Neuronal stem cell (in vitro differentiated cells): ENCODE measurements at regions not wholly inside any gene's neighbourhood (a gene's known extent, or its start where the extent isn't known, plus 50 kb on each side); places are given as distances from the start of the nearest gene placed in this dataset.

Source experiments
- DNase-seq: peaks from one replicate; pipeline ENCODE4 v3.0.0-alpha.2; 2013; ENCODE audit warnings: low spot score
- H2AFZ ChIP-seq: one replicate; pipeline ENCODE4 v1.6.1; 2013; ENCODE audit warnings: mild to moderate bottlenecking, low read length, inconsistent platforms
- H2AK5ac ChIP-seq: 2 replicates; pipeline ENCODE4 v1.6.1; 2013; ENCODE audit warnings: low read depth, mild to moderate bottlenecking, inconsistent platforms, low read length, moderate library complexity, mixed read lengths
- H2BK120ac ChIP-seq: 2 replicates; pipeline ENCODE4 v1.6.1; 2013; ENCODE audit warnings: low read depth, mild to moderate bottlenecking, inconsistent platforms, low read length, moderate library complexity, mixed read lengths
- H2BK12ac ChIP-seq: one replicate; pipeline ENCODE4 v1.6.1; 2013; ENCODE audit warnings: low read length, inconsistent platforms
- H2BK15ac ChIP-seq: 2 replicates; pipeline ENCODE4 v1.6.1; 2013; ENCODE audit warnings: mild to moderate bottlenecking, low read length, inconsistent platforms, mixed read lengths
- H2BK5ac ChIP-seq: one replicate; pipeline ENCODE4 v1.6.1; 2013; ENCODE audit warnings: inconsistent platforms, mild to moderate bottlenecking, low read length, moderate library complexity
- H3K14ac ChIP-seq: one replicate; pipeline ENCODE4 v1.6.1; 2013; ENCODE audit warnings: low read length, inconsistent platforms
- H3K18ac ChIP-seq: 2 replicates; pipeline ENCODE4 v1.6.1; 2013; ENCODE audit warnings: low read length, inconsistent platforms
- H3K23ac ChIP-seq: 2 replicates; pipeline ENCODE4 v1.6.1; 2013; ENCODE audit warnings: low read depth, mild to moderate bottlenecking, mixed read lengths, low read length, inconsistent platforms; ENCODE audit not compliant: poor library complexity
- H3K27ac ChIP-seq: replicated peaks from 3 replicates; pipeline ENCODE4 v1.5.1; 2013; ENCODE audit warnings: low read length, inconsistent platforms
- H3K27me3 ChIP-seq, 3 experiments: 2 replicates each; pipeline ENCODE4 v1.6.1; 2013; ENCODE audit warnings: low read length in 3 of 3, mild to moderate bottlenecking in 2 of 3, inconsistent platforms in 1 of 3, low read depth in 1 of 3, mixed read lengths in 1 of 3, moderate library complexity in 1 of 3; ENCODE audit not compliant: control insufficient read depth in 3 of 3, insufficient read depth in 3 of 3
- H3K36me3 ChIP-seq, 2 donors: replicated peaks in 1 of 2; 2 replicates each; pipeline ENCODE4 v1.6.1; 2013; ENCODE audit warnings: low read length in 2 of 2; ENCODE audit not compliant: control insufficient read depth in 2 of 2, insufficient read depth in 2 of 2
- H3K4ac ChIP-seq: 2 replicates; pipeline ENCODE4 v1.6.1; 2013; ENCODE audit warnings: inconsistent platforms, mild to moderate bottlenecking, low read length, moderate library complexity
- H3K4me1 ChIP-seq, 2 donors: 1 replicate in 1 of 2; 2 replicates in 1 of 2; pipeline ENCODE4 v1.6.1; 2013; ENCODE audit warnings: low read length in 2 of 2, low read depth in 1 of 2; ENCODE audit not compliant: control insufficient read depth in 2 of 2, insufficient read depth in 1 of 2
- H3K4me2 ChIP-seq: one replicate; pipeline ENCODE4 v1.6.1; 2013; ENCODE audit warnings: mild to moderate bottlenecking, low read length, inconsistent platforms; ENCODE audit not compliant: insufficient read depth, poor library complexity, severe bottlenecking
- H3K4me3 ChIP-seq, 2 donors: 2 replicates each; pipeline ENCODE4 v1.5.1; 2013; ENCODE audit warnings: low read length in 2 of 2, mild to moderate bottlenecking in 2 of 2, inconsistent platforms in 1 of 2, moderate library complexity in 1 of 2
- H3K79me1 ChIP-seq: one replicate; pipeline ENCODE4 v1.6.1; 2013; ENCODE audit warnings: low read depth, mild to moderate bottlenecking, inconsistent platforms, low read length, moderate library complexity
- H3K9ac ChIP-seq: one replicate; pipeline ENCODE4 v1.6.1; 2013; ENCODE audit warnings: mild to moderate bottlenecking, low read depth, low read length, inconsistent platforms; ENCODE audit not compliant: poor library complexity
- H3K9me3 ChIP-seq, 2 donors: replicated peaks in 1 of 2; 2 replicates each; pipeline versions ENCODE3 to v1.6.1; 2013; ENCODE audit warnings: low read length in 2 of 2, mild to moderate bottlenecking in 2 of 2, inconsistent platforms in 1 of 2, low read depth in 1 of 2, mixed read lengths in 1 of 2, moderate library complexity in 1 of 2; ENCODE audit not compliant: control insufficient read depth in 2 of 2, insufficient read depth in 1 of 2
- H4K8ac ChIP-seq: one replicate; pipeline ENCODE4 v1.6.1; 2013; ENCODE audit warnings: low read depth, mild to moderate bottlenecking, inconsistent platforms, low read length, moderate library complexity
- H4K91ac ChIP-seq: one replicate; pipeline ENCODE4 v1.6.1; 2013; ENCODE audit warnings: low read length, low read depth, mild to moderate bottlenecking, inconsistent platforms; ENCODE audit not compliant: poor library complexity
- WGBS, 2 donors: extraction: QIAGEN DNeasy Blood & Tissue Kit; methylation state at CpG; one replicate each; pipeline ENCODE4 v1.1.7; 2013; ENCODE audit warnings: missing lambda C conversion rate in 2 of 2, mixed read lengths in 1 of 2; ENCODE audit not compliant: insufficient read length in 2 of 2, insufficient replicate concordance in 1 of 2; ENCODE audit errors: extremely low coverage in 2 of 2; 5-methylcytosine and 5-hydroxymethylcytosine counted together

DNA sequence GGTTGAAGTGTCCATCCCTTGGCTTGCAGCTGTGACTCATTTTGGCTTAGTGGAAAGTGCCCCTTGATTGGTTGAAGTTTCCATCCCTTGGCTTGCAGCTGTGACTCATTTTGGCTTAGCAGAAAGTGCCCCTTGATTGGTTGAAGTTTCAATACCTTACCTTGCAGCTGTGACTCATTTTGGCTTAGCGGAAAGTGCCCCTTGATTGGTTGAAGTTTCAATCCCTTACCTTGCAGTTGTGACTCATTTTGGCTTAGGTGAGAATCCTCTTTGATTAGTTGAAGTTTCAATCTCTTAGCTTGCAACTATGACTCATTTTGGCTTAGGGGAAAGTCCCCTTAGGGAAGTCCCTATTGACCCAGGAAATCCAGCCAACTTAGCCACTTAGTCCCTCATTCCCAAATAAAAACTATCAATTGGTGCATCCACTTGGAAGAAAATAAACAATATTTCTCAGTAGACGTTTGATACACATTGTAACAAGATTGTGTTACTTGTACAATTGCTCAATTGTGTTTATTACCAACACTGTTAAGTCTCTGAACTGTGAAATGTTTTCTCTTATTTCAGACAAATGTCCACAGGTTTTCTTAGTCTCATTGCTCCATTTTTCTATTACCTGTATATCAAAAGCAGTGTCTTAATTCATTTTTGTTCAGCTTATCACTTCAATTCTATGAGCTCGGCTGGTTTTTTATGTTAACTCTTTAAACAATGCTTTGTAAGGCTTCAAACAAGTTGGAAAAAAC, 2308.8 kb upstream of the ACO1 start:
- no peak overlapping the region for H3K4ac ChIP-seq
- no CpG with 5 or more reads among the region's 3 CpGs for WGBS, 2 donors

DNA sequence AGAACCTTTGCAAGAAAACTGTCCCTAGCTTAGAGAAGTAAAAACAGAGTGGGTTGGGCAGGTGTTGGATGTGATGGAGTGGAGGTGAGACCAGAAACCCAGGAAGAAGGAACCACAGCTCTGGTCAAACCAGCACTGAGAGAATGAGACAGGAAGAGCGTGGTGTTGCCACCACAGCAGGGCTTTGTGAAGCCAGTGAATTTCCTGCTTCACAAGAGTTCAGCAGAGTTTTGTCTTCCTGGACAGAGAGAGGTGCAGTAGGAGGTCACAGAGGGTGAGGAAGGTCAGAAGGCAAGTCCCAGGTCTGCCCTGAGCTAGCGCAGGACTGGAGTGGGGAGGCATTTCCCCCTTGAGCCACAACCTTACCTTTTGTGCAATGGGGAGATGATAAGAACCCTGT, 2306.2 kb upstream of the ACO1 start:
- Histone ChIP-seq H2BK12ac (no peak overlapping the region), H2BK120ac (no peak overlapping the region)
- WGBS, 2 donors: no CpG with 5 or more reads among the region's 2 CpGs

More for the DNA sequence above, 2308.8 kb upstream of the ACO1 start:
- no peaks in the 10 kb centered on the region for H3K4me1 ChIP-seq
- no peak overlapping the region for H3K23ac ChIP-seq
- H2AK5ac ChIP-seq: no peak overlapping the region
- no peak overlapping the region for H3K4me2 ChIP-seq
- H4K8ac ChIP-seq: no peak overlapping the region
- H3K27ac ChIP-seq: no peak overlapping the region
- no peaks in the 10 kb centered on the region for H3K27me3 ChIP-seq
- H4K91ac ChIP-seq: no peak overlapping the region
- H3K4me3 ChIP-seq: no peak overlapping the region
- H3K36me3 ChIP-seq: no peaks in the 10 kb centered on the region
- H2BK12ac ChIP-seq: no peak overlapping the region
- no peak for DNase-seq
- H3K18ac ChIP-seq: no peak overlapping the region
- no peak overlapping the region for H3K9ac ChIP-seq
- H3K14ac ChIP-seq: no peak overlapping the region
- no peak overlapping the region for H2BK5ac ChIP-seq
- no peaks in the 10 kb centered on the region for H3K79me1 ChIP-seq
- no peak overlapping the region for H2BK120ac ChIP-seq
- no peak overlapping the region for H2BK15ac ChIP-seq
- no peaks in the 10 kb centered on the region for H3K9me3 ChIP-seq
- peak overlapping the region; percentile 3 for H2AFZ ChIP-seq

DNA sequence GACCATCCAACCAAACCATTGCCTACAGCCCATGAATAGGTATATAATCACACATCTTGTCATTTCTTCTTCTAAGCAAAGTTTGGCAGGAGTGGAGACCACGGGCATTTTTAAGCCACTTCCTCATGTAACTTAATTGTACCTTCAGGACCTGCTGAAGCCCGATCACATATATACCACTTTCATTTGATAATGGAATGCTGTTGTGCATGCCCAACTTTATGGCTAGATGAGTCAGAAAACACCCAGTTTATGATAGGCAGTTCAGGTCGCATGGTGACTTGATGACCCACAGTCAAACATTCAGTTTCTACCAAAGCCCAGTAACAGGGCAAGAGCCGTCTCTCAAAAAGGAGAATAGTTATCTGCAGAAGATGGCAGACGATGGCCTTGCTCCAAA, 2295.0 kb upstream of the ACO1 start:
- WGBS, 2 donors: no CpG with 5 or more reads among the region's 5 CpGs
- Histone ChIP-seq H3K36me3 (no peaks in the 10 kb centered on the region), H2BK15ac (no peak overlapping the region), H2AK5ac (no peak overlapping the region), H3K79me1 (no peaks in the 10 kb centered on the region), H3K4me3 (no peak overlapping the region), H3K18ac (no peak overlapping the region), H3K4me2 (no peak overlapping the region), H3K23ac (no peak overlapping the region), H2AFZ (no peak overlapping the region), H3K9ac (no peak overlapping the region), H3K27me3 (no peaks in the 10 kb centered on the region), H2BK5ac (no peak overlapping the region), H3K4ac (no peak overlapping the region), H2BK120ac (no peak overlapping the region), H2BK12ac (no peak overlapping the region), H3K4me1 (no peaks in the 10 kb centered on the region), H4K91ac (no peak overlapping the region), H3K27ac (no peak overlapping the region), H4K8ac (peak overlapping the region; percentile 17), H3K9me3 (no peaks in the 10 kb centered on the region), H3K14ac (no peak overlapping the region)
- no peak for DNase-seq

More for the DNA sequence above, 2306.2 kb upstream of the ACO1 start:
- peak overlapping the region; percentile 44 for H3K14ac ChIP-seq
- H3K79me1 ChIP-seq: no peaks in the 10 kb centered on the region
- H3K4me1 ChIP-seq: no peaks in the 10 kb centered on the region
- DNase-seq: no peak
- H3K23ac ChIP-seq: no peak overlapping the region
- H3K9ac ChIP-seq: no peak overlapping the region
- no peak overlapping the region for H3K18ac ChIP-seq
- H4K91ac ChIP-seq: no peak overlapping the region
- H3K27me3 ChIP-seq: no peaks in the 10 kb centered on the region
- no peak overlapping the region for H3K4me2 ChIP-seq
- no peaks in the 10 kb centered on the region for H3K9me3 ChIP-seq
- H2AK5ac ChIP-seq: no peak overlapping the region
- H3K4me3 ChIP-seq: peak overlapping the region in 1 of 2 donors; percentile 11
- no peak overlapping the region for H2BK15ac ChIP-seq
- H4K8ac ChIP-seq: no peak overlapping the region
- no peak overlapping the region for H2AFZ ChIP-seq
- H2BK5ac ChIP-seq: no peak overlapping the region
- no peak overlapping the region for H3K27ac ChIP-seq
- no peak overlapping the region for H3K4ac ChIP-seq
- no peaks in the 10 kb centered on the region for H3K36me3 ChIP-seq

GRCh38 chr9:30103647-30104394, 2280.6 kb upstream of the ACO1 start:
- H2BK120ac ChIP-seq: no peak overlapping the region
- no peak overlapping the region for H4K8ac ChIP-seq
- H3K27me3 ChIP-seq: no peaks in the 10 kb centered on the region
- H3K4me2 ChIP-seq: no peak overlapping the region
- H2AFZ ChIP-seq: no peak overlapping the region
- H4K91ac ChIP-seq: no peak overlapping the region
- DNase-seq: no peak
- H3K27ac ChIP-seq: no peak overlapping the region
- no peaks in the 10 kb centered on the region for H3K4me1 ChIP-seq
- no CpG with 5 or more reads among the region's 2 CpGs for WGBS, 2 donors
- H3K14ac ChIP-seq: no peak overlapping the region
- H3K9me3 ChIP-seq: no peaks in the 10 kb centered on the region
- H3K79me1 ChIP-seq: no peaks in the 10 kb centered on the region
- H3K36me3 ChIP-seq: no peaks in the 10 kb centered on the region
- H3K4ac ChIP-seq: no peak overlapping the region
- no peak overlapping the region for H2AK5ac ChIP-seq
- no peak overlapping the region for H2BK12ac ChIP-seq
- H3K4me3 ChIP-seq: no peak overlapping the region
- no peak overlapping the region for H2BK15ac ChIP-seq
- no peak overlapping the region for H3K9ac ChIP-seq
- H2BK5ac ChIP-seq: no peak overlapping the region
- H3K18ac ChIP-seq: no peak overlapping the region
- no peak overlapping the region for H3K23ac ChIP-seq
